Activated CD4-positive, alpha-beta T cell treated with anti-CD3 and anti-CD28 coated beads for 1 hour (primary cell): ENCODE measurements at regions not wholly inside any gene's neighbourhood (a gene's known extent, or its start where the extent isn't known, plus 50 kb on each side); places are given as distances from the start of the nearest gene placed in this dataset.
"Not testable (repeated sequence)": the region's sequence is repeated elsewhere in the genome, so short reads cannot be mapped to it uniquely, and the experiment has no call there.

Source experiments
- DNase-seq: peaks from one replicate; pipeline ENCODE4 v3.0.0-alpha.2; 2020

- DNase-seq, result no peak
Measured at GRCh38 chr2:105567996-105568494, 169.2 kb upstream of the FHL2 start.

DNA sequence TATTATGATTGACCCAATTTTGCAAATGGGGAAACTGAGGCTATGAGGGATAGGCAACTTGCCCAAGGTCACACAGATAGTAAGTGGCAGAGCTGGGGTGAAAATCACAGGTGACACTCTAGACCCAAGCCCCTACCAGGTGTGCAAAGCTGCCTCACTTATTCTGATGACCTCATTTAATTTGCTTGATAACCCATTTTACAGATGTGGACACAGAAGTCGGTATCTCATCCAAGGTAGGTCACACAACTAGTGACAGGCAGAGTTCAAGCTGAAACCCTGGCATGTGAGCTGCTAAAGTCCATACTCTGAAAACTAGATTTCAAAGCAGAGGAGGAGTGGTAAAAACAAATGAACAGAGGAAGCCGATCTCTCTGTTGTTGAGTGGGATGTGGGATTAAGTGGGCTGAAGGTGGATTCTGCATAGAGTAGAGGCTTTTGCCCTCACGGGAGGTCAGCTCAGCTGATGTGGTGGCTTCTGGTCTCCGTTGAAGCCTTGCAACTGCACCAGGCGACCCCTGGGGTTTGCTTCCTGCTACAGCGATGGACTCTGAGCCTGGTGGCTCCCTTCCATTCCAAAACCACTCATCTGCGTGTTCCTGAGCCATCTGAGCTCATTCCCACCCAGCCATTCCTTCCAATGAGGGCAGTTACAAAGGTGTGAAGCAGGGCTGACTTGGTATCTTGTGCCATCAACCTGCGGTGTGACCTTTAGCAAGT lies 164.3 kb upstream of the FHL2 start:
- DNase-seq, result no peak

DNA sequence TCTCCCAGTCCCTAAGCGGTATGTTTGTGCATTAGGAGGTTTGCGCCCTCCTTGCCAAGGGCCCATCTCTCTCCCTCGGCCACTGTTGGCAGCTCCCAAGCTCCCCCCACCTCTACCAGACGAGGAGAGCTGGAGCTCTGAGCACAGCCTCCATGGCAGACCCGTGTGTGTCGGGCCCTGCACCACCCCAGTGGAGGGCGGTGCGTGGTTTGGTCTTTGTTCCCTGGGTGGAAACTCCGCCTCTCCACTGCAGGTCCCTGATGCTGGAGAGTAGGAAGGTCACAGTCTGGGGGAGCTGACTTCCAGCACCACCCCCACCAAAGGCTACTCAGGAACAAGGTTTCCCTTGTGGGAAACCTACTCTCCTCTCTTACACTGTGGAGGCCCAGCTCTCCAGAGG lies 162.6 kb upstream of the FHL2 start:
- DNase-seq, result no peak

DNA sequence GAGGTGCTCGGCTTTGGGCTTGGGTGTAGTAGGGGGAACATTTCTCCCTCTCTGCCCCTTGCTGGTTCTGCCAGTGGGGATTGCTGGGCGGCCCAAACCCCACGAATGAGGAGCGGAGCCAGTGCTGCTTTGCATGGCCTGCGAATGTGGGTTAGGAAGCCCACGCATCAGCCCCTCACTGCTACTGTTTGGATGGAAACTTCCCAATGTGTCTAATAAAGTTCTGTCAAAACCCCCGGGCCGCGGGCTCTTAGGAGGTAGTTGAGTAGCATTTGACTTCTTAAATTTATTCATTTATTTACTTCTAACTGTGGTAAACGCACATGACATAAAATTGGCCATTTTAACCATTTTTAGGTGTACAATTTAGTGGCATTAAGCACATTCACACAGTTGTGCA lies 161.3 kb upstream of the FHL2 start:
- DNase-seq, result no peak

DNA sequence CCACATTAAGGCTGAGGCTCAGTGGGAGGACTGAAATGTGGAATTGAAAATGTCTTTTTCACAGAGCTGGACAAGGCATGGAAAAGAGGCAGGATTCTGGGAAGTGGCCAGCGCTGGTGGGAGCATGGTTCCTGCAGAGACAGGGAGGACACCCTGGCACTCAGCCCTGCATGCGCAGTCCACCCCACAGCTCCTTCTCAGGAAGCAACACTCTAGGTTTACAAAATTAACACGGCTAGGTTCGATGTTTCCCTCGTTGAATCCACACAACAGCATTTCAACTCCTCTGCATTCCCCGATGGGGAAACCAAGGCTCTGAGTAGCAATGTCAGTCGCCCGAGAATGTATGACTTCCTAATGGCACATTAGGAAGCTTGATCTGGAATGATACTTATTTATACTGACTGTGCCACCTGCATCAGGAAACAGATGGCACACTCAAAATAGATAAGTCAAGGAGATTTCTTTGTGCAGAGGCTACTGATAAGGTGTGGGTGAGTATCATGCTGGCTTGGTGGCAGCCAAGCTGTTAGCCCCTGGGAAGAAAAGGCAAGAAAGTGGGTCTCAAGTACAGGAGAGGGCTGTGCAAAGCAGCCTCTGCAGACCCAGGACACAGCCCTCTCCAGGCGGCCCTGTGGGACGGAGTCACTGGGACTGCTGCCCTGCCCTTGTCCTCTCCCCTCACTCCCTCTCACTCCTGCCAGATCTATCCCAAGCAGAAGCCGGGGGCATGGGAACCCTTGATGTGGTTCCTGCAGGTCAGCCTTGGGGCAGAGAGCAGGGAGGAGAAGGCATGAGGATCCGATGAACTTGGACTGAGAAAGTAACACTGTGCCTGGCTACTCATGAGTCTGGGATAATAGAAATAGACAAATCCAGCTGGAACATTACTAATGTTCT lies 158.4 kb upstream of the FHL2 start:
- no peak for DNase-seq

DNA sequence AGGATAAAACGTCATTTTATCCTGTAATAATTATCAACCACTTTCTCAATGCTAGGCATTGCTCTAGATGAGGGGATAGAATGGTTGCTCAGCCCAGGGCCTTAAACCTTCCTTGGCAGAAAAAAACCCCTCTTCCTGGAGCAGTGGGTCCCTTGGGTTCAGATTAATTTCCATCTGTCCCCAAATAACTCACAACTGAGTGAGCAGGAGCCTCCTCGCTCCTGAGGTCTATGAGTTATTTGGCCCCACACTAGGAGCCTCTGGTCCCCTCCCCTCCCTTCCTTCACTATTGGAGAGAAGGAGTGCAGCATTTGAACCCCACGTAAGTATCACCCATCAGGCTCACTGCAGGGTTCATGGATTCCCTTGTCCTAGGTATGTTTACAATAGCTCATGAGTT lies 157.5 kb upstream of the FHL2 start:
- DNase-seq, result no peak

GRCh38 chr2:105554235-105554634 lies 155.4 kb upstream of the FHL2 start:
- no peak for DNase-seq

DNA sequence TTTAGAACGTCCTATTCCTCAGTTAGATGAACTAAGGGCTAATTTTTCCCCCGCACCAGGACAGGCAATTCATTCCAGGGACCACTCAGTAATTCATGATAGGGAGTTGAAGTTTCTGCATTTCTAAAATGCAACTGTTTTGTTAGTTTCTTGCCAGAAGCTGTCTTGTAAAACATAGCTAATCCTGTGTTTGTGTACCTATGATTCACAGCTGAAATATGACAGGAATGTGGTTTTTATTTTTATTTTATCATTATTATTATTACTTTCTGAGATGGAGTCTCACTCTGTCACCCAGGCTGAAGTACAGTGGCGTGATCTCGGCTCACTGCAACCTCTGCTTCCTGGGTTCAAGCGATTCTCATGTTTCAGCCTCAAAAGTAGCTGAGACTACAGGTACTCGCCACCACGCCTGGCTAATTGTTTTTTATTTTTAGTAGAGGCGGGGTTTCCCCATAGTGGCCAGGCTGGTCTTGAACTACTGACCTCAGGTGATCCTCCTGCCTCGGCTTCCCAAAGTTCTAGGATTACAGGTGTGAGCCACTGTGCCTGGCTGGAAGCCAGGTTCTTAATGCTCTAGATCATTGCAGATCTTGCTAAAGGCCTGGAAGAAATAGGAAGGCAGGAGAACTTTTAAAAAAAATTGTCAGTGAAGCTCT lies 154.8 kb upstream of the FHL2 start:
- no peak for DNase-seq

DNA sequence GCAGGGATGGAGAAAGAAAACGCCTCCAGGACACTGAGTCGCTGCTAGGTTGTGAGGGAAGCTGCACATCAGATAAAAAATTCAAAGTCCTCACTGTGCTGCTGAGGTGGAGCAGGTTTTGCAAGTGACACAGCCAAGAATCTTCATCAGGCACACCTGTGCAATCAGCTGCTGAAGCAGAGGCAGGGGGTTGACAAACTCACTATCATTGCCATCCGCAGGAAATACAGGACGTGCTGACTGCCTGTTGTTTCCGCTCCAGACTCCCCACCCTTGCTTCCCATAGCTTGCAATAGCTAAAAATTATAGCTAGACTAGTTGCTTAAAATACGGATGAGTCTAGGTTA lies 147.8 kb upstream of the FHL2 start:
- DNase-seq, result no peak

GRCh38 chr2:105545730-105546627 lies 147.1 kb upstream of the FHL2 start:
- peak; percentile 38 for DNase-seq

- DNase-seq, result no peak
Measured at GRCh38 chr2:105544591-105545377, 145.9 kb upstream of the FHL2 start.

DNA sequence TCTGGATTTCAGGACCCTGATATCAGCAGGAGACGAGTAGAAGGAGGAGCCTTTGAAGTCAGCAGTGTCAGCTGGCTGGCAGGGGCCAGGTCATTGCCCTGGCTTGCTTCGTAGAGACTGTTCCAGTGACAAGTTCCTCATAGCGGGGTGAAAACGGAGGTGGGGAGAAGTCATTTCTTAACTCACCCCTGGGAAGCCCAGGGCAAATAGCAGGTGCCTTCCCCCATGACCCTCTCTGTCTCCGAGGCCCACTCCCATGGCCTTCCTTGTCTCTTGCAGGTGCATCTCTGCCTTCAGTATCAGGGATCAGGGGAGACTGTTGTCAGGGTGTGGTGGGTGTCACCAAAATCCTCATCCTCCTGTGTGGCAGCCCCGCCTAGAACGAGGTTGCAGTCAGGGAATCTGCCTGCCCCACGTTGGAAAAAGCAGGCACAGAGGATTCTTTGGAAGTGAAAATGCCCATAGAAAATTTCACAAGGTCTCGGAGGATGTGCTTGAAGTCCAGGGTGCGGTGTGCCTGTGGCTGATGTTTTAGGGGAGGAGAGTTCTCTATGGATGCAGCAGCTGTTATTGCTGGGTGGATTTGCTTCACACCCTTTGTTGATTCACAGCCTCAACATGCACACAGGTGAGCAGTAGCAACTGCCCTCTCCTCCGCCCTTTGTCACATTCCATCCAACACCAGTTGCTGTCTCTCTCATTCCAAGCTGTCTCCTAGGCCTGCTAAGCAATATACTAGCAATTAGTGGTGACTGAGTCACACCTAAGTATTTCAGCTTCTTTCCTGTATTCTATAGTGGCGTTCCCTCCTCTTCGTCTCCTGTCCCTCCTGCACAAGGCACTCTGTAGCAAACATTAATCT lies 142.6 kb upstream of the FHL2 start:
- DNase-seq, result no peak

DNA sequence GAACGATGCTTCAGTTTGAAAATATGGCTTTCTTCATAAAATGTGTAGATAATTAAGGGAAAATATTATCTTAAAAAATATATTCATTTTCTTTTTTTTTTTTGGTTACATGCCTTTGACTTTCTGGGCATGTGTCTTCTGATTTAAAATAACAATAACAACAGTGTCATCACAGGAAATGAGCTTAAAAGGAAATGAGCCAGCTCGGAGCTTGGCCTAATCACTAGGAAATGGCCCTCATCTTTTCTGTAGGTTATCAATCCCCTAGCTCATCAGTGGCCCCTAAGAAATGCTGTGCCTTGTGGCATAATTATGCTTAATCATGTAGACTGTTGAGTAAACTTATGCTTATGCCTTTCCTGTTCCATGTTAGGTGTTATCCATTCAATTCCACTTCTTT lies 141.8 kb upstream of the FHL2 start:
- DNase-seq, result no peak

DNA sequence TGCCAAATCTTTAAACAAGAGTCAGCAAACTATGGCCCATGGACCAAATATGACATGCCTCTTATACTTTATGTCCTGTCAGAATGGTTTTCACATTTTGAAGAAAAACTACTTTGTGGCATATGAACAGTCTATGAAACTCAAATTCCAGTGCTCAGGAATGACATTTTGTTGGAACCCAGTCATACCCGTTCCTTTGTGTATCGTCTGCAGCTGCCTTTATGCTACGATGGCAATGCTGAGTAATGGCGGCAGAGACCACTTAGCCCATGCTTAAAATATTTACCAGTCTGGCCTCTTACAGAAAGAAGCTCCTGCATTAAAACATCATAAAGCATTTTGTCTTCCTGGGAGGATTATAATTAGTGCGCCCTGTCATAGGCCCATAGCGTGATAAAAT lies 140.5 kb upstream of the FHL2 start:
- no peak for DNase-seq

GRCh38 chr2:105538840-105539239 lies 140.0 kb upstream of the FHL2 start:
- no peak for DNase-seq

DNA sequence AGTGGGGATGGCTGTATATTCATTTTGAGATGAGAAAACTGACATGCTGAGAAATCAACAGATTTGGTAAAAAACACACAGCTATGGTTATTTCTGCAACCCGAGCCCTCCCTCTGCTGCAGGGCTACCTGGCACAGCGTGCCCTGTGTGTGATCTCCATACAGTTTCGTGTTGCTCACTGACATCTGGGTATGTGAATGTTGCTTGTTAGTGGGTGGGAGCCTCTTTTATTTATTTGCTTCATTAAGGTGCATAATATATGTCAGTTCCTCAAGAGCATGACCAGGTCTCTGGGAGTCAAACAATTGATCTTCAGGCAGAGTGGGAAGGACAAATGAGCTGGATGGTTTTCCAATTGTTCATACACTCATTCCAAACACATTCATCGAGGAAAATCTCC lies 139.1 kb upstream of the FHL2 start:
- no peak for DNase-seq

- DNase-seq, result no peak
Measured at GRCh38 chr2:105537466-105537865, 138.6 kb upstream of the FHL2 start.

GRCh38 chr2:105536175-105536574 lies 137.3 kb upstream of the FHL2 start:
- DNase-seq, result no peak

- DNase-seq, result not testable (repeated sequence)
Measured at GRCh38 chr2:105529258-105529657, 130.4 kb upstream of the FHL2 start.

GRCh38 chr2:105526000-105526925 lies 127.4 kb upstream of the FHL2 start:
- DNase-seq, result no peak
